ENCODE measurements at regions not wholly inside any gene's neighbourhood (a gene's known extent, or its start where the extent isn't known, plus 50 kb on each side); places are given as distances from the start of the nearest gene placed in this dataset.

DNA sequence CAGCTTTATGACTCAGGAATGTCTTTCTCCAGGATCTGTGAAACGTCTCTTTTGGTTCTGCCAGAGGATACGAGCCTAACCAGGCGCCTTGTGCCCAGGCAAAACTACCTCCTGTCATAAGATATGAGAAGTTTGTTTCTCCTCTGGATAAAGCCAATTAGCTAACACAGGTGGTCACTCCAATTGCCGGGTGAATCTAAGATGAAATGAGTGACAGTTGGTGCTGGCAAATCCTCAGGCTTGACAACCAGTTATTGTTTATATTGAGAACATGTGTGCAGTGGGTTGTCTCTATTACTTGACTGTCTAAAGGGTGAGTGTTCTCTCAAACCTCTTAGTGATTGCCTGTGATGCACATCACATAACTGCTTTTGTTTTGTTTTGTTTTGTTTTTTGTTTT is 449.1 kb downstream of the XPNPEP1 start:
- ChIA-PET POLR2A (no interaction called here), CTCF (interaction anchor here (1.3 to 1.8 kb wide), 3 partner anchors 18 to 365 kb away, joined by 3 to 5 read pairs (median 5); no protein-coding TSS in a partner anchor)
- TF ChIP-seq CREM (CRISPR knock-in tag; IDR thresholded peaks at IDR 0.05) = no peak
- TF ChIP-seq JUN (CRISPR knock-in tag; IDR thresholded peaks at IDR 0.05) = no peak
- TF ChIP-seq ESRRA (CRISPR knock-in tag; IDR thresholded peaks at IDR 0.05; ENCODE audit: borderline replicate concordance) = no peak
- no peak for TF ChIP-seq SOX15 (CRISPR knock-in tag; IDR thresholded peaks at IDR 0.05)
- TF ChIP-seq FOXP4 (CRISPR knock-in tag; IDR thresholded peaks at IDR 0.05) = no peak
- TF ChIP-seq ZNF671 (CRISPR knock-in tag; IDR thresholded peaks at IDR 0.05) = no peak
- no peak for TF ChIP-seq GTF2I (CRISPR knock-in tag; conservative IDR thresholded peaks at IDR 0.05)
- TF ChIP-seq ZBTB43 (CRISPR knock-in tag; IDR thresholded peaks at IDR 0.05) = no peak
- no peak for TF ChIP-seq NFATC4 (CRISPR knock-in tag; IDR thresholded peaks at IDR 0.05)
- no peak for TF ChIP-seq E2F5 (CRISPR knock-in tag; IDR thresholded peaks at IDR 0.05)
- TF ChIP-seq FOXK1 (CRISPR knock-in tag; IDR thresholded peaks at IDR 0.05) = no peak
- TF ChIP-seq ZNF138 (CRISPR knock-in tag; conservative IDR thresholded peaks at IDR 0.05) = no peak
- TF ChIP-seq, protein P1, sequence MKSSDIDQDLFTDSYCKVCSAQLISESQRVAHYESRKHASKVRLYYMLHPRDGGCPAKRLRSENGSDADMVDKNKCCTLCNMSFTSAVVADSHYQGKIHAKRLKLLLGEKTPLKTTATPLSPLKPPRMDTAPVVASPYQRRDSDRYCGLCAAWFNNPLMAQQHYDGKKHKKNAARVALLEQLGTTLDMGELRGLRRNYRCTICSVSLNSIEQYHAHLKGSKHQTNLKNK (CRISPR knock-in tag; IDR thresholded peaks at IDR 0.05) = no peak
- TF ChIP-seq RELA (CRISPR knock-in tag; IDR thresholded peaks at IDR 0.05; ENCODE audit: borderline replicate concordance) = no peak
- Mint-ChIP-seq H3K36me3 (no peaks in the 10 kb centered on the region), H3K27ac (no peak overlapping the region), H3K9me3 (no peaks in the 10 kb centered on the region), H3K4me3 (no peak overlapping the region), H3K4me1 (peaks cover 21% of the 10 kb centered on the region), H3K27me3 (ENCODE audit: low read depth) (no peaks in the 10 kb centered on the region)
- ATAC-seq (no peak), DNase-seq (ENCODE audit: low spot score) (no peak)

DNA sequence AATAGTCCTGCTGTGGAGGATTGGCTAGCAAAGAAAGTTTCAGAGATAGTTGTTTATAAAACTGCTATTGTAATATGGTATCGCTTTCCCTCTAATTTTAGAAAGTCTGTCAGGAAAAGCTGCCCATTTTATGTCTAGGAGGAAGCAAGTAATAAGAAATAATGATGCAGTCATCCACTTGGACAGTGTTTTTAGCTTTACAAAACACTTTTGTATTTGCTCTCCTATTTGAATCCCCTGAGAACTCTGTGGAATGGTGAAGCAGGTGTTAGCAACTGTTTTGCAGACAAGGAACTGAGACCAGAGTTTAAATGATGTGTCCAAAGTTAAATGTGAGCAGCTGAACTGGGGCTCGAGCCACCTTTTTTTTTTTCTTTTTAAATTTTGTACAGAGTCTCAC is 455.8 kb downstream of the XPNPEP1 start:
- peaks cover 5% of the 10 kb centered on the region; the same call in 1 of the 2 replicates for H3K4me1 Mint-ChIP-seq
- ChIA-PET POLR2A (no interaction called here), CTCF (no interaction called here)
- no peak for DNase-seq (ENCODE audit: low spot score)
- H3K27ac Mint-ChIP-seq = no peak overlapping the region
- H3K36me3 Mint-ChIP-seq = no peaks in the 10 kb centered on the region
- no peak for ATAC-seq
- no peak for TF ChIP-seq STAT6 (CRISPR knock-in tag; conservative IDR thresholded peaks at IDR 0.05; ENCODE audit: low read depth)
- no peak for TF ChIP-seq IRF2 (CRISPR knock-in tag; IDR thresholded peaks at IDR 0.05; ENCODE audit: borderline replicate concordance, low read depth)
- no peak for TF ChIP-seq ATF3 (CRISPR knock-in tag; conservative IDR thresholded peaks at IDR 0.05)
- no peak for TF ChIP-seq PREB (CRISPR knock-in tag; IDR thresholded peaks at IDR 0.05; ENCODE audit: borderline replicate concordance)
- no peak for TF ChIP-seq EMX1 (CRISPR knock-in tag; IDR thresholded peaks at IDR 0.05)
- TF ChIP-seq, protein P2, sequence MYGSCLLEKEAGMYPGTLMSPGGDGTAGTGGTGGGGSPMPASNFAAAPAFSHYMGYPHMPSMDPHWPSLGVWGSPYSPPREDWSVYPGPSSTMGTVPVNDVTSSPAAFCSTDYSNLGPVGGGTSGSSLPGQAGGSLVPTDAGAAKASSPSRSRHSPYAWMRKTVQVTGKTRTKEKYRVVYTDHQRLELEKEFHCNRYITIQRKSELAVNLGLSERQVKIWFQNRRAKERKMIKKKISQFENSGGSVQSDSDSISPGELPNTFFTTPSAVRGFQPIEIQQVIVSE (CRISPR knock-in tag; IDR thresholded peaks at IDR 0.05; ENCODE audit: borderline replicate concordance) = no peak
- H3K27me3 Mint-ChIP-seq (ENCODE audit: low read depth) = no peaks in the 10 kb centered on the region
- H3K9me3 Mint-ChIP-seq = no peaks in the 10 kb centered on the region; the same call in 1 of the 2 replicates
- H3K4me3 Mint-ChIP-seq = no peak overlapping the region

Measured in WTC11 (cell line).